Astrocyte (in vitro differentiated cells and primary cell): ENCODE measurements at regions not wholly inside any gene's neighbourhood (a gene's known extent, or its start where the extent isn't known, plus 50 kb on each side); places are given as distances from the start of the nearest gene placed in this dataset.

Experiments used
- DNase-seq: peaks from one replicate; pipeline ENCODE4 v3.0.0-alpha.2; 2010; ENCODE audit warnings: low read depth
- FAIRE-seq: peaks from 2 replicates; lab custom pipeline; 2011; peaks lifted over from hg19 to GRCh38; lab: Jason Lieb, UNC
- H2AFZ ChIP-seq: 2 replicates; pipeline ENCODE4 v1.6.0; 2012; ENCODE audit warnings: low read depth, low read length, inconsistent platforms
- H3K27ac ChIP-seq: 2 replicates; pipeline ENCODE4 v1.5.1; 2011; ENCODE audit warnings: low read depth, low read length, inconsistent platforms
- H3K27me3 ChIP-seq: 2 replicates; pipeline ENCODE4 v1.6.0; 2011; ENCODE audit warnings: low read length, inconsistent platforms; ENCODE audit not compliant: insufficient read depth
- H3K36me3 ChIP-seq: 2 replicates; pipeline ENCODE4 v1.5.1; 2011; ENCODE audit warnings: low read length, inconsistent platforms; ENCODE audit not compliant: insufficient read depth
- H3K4me1 ChIP-seq: 2 replicates; pipeline ENCODE4 v1.5.1; 2011; ENCODE audit warnings: low read length, inconsistent platforms; ENCODE audit not compliant: insufficient read depth
- H3K4me2 ChIP-seq: 2 replicates; pipeline ENCODE4 v1.6.0; 2012; ENCODE audit warnings: low read length, inconsistent platforms
- H3K4me3 ChIP-seq: 2 replicates; pipeline ENCODE4 v1.5.1; 2011; ENCODE audit warnings: low read depth, mild to moderate bottlenecking, low read length, inconsistent platforms; ENCODE audit not compliant: insufficient read depth
- H3K79me2 ChIP-seq: 2 replicates; pipeline ENCODE4 v1.6.0; 2012; ENCODE audit warnings: mild to moderate bottlenecking, low read length, inconsistent platforms; ENCODE audit not compliant: insufficient read depth
- H3K9ac ChIP-seq: 2 replicates; pipeline ENCODE4 v1.6.0; 2012; ENCODE audit warnings: mild to moderate bottlenecking, low read length, inconsistent platforms
- H3K9me3 ChIP-seq: 2 replicates; pipeline ENCODE4 v1.5.1; 2012; ENCODE audit warnings: low read depth, mild to moderate bottlenecking, low read length, inconsistent platforms; ENCODE audit not compliant: insufficient read depth
- H4K20me1 ChIP-seq: 2 replicates; pipeline ENCODE4 v1.6.0; 2012; ENCODE audit warnings: low read length, inconsistent platforms; ENCODE audit not compliant: insufficient read depth
- H3K27ac Mint-ChIP-seq: one replicate; pipeline ENCODE4 v1.8.0; 2021; ENCODE audit warnings: mild to moderate bottlenecking, mixed read lengths; ENCODE audit not compliant: unreplicated experiment
- H3K27me3 Mint-ChIP-seq: one replicate; pipeline ENCODE4 v1.8.0; 2021; ENCODE audit warnings: low read depth, mixed read lengths; ENCODE audit not compliant: unreplicated experiment
- H3K36me3 Mint-ChIP-seq: one replicate; pipeline ENCODE4 v1.8.0; 2021; ENCODE audit warnings: low read depth, mixed read lengths; ENCODE audit not compliant: unreplicated experiment
- H3K4me1 Mint-ChIP-seq: one replicate; pipeline ENCODE4 v1.8.0; 2021; ENCODE audit warnings: low read depth, mixed read lengths; ENCODE audit not compliant: unreplicated experiment
- H3K4me3 Mint-ChIP-seq: one replicate; pipeline ENCODE4 v1.8.0; 2021; ENCODE audit warnings: mild to moderate bottlenecking, moderate library complexity, mixed read lengths; ENCODE audit not compliant: unreplicated experiment
- H3K9me3 Mint-ChIP-seq: one replicate; pipeline ENCODE4 v1.8.0; 2021; ENCODE audit warnings: mild to moderate bottlenecking, mixed read lengths; ENCODE audit not compliant: unreplicated experiment
- CTCF ChIP-seq: IDR thresholded peaks from 2 replicates; pipeline ENCODE4 v1.5.1; 2011; ENCODE audit warnings: low read depth, mild to moderate bottlenecking, inconsistent platforms, low read length, moderate library complexity; ENCODE audit not compliant: insufficient read depth
- EZH2 ChIP-seq: IDR thresholded peaks from 2 replicates; pipeline ENCODE4 v1.6.1; 2012; ENCODE audit warnings: mild to moderate bottlenecking, low read length, inconsistent platforms; ENCODE audit not compliant: insufficient read depth

DNA sequence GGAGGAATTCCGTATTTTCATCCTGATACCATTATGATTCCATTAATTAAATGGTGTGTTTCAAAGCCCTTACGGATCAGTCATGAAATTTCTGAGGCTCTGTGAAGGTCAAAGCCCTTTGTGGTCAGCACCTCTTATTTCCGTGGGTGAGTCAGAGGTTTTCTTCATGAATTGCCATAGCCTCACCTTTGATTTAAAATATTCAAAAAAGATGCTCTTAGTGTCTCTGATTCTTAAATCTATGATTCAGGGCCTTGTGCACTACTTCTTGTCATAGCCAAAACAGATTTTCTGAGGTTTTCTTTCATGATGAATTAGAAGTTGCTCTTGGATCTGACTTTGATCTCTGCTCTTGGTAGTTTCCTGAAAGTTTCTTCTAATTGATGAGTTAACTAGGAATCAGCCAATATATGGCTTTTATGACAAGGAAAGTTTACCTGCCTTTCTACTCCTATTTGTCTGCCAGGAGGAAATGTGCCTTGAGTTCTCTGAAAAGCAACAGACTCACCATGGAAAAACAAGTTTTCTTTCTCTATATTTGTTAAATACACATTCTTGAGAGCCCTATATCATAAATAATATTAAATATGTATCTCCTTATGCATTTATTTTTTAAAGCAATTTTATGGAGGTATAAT lies 613.0 kb downstream of the UTRN start:
- peaks cover 18% of the 10 kb centered on the region for H3K4me1 Mint-ChIP-seq
- FAIRE-seq (no peak), DNase-seq (peak; percentile 77)
- no peaks in the 10 kb centered on the region for H3K27me3 ChIP-seq
- peaks cover 25% of the 10 kb centered on the region for H3K4me1 ChIP-seq
- H3K36me3 Mint-ChIP-seq = no peaks in the 10 kb centered on the region
- TF ChIP-seq CTCF = no peak
- no peak for TF ChIP-seq EZH2
- H3K27ac Mint-ChIP-seq = peak overlapping the region; percentile 5
- H4K20me1 ChIP-seq = no peaks in the 10 kb centered on the region
- peak overlapping the region; percentile 74 for H3K4me2 ChIP-seq
- H3K4me3 Mint-ChIP-seq = no peak overlapping the region
- H3K27ac ChIP-seq = peak overlapping the region; percentile 87
- H3K9me3 ChIP-seq = no peaks in the 10 kb centered on the region
- no peaks in the 10 kb centered on the region for H3K27me3 Mint-ChIP-seq
- no peaks in the 10 kb centered on the region for H3K9me3 Mint-ChIP-seq
- peak overlapping the region; percentile 38 for H3K9ac ChIP-seq
- no peaks in the 10 kb centered on the region for H3K79me2 ChIP-seq
- no peak overlapping the region for H3K4me3 ChIP-seq
- H3K36me3 ChIP-seq = no peaks in the 10 kb centered on the region
- no peak overlapping the region for H2AFZ ChIP-seq

- no peak overlapping the region for H3K4me3 ChIP-seq
- DNase-seq (no peak), FAIRE-seq (no peak)
- no peaks in the 10 kb centered on the region for H3K36me3 ChIP-seq
- no peaks in the 10 kb centered on the region for H3K79me2 ChIP-seq
- H3K4me2 ChIP-seq = no peak overlapping the region
- H3K9ac ChIP-seq = no peak overlapping the region
- Mint-ChIP-seq H3K27ac (no peak overlapping the region), H3K9me3 (no peaks in the 10 kb centered on the region), H3K4me1 (peaks cover 16% of the 10 kb centered on the region), H3K4me3 (no peak overlapping the region), H3K27me3 (no peaks in the 10 kb centered on the region), H3K36me3 (no peaks in the 10 kb centered on the region)
- H3K4me1 ChIP-seq = peaks cover 25% of the 10 kb centered on the region
- H3K9me3 ChIP-seq = no peaks in the 10 kb centered on the region
- H3K27me3 ChIP-seq = no peaks in the 10 kb centered on the region
- no peak for TF ChIP-seq EZH2
- no peak for TF ChIP-seq CTCF
- H2AFZ ChIP-seq = no peak overlapping the region
- no peaks in the 10 kb centered on the region for H4K20me1 ChIP-seq
- H3K27ac ChIP-seq = peak overlapping the region; percentile 87
Observed at GRCh38 chr6:144898741-144899140, 613.6 kb downstream of the UTRN start.

DNA sequence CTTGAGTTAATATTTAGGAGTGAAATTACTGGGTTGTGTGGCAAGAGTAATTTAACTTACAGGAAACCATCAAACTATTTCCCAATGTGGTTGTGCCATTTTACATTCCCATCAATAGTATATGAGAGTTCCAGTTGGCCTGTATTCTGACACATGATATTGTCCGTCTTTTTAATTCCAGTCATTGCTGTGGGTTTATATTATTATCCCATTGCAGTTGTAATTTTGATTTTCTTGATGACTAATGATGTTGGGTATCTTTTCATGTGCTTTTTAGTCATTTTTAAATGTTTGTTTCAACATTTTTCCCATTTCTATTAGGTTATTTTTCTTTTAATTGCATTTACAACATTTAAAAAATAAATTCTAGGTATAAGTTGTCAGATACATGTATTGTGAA lies 614.0 kb downstream of the UTRN start:
- Histone ChIP-seq H2AFZ (no peak overlapping the region), H3K36me3 (no peaks in the 10 kb centered on the region), H3K9me3 (no peaks in the 10 kb centered on the region), H3K4me3 (no peak overlapping the region), H3K79me2 (no peaks in the 10 kb centered on the region), H3K9ac (no peak overlapping the region), H3K4me1 (peaks cover 25% of the 10 kb centered on the region), H3K27me3 (no peaks in the 10 kb centered on the region), H4K20me1 (no peaks in the 10 kb centered on the region), H3K4me2 (no peak overlapping the region), H3K27ac (peak overlapping the region; percentile 4)
- H3K4me1 Mint-ChIP-seq = peaks cover 14% of the 10 kb centered on the region
- no peak overlapping the region for H3K4me3 Mint-ChIP-seq
- FAIRE-seq (peak; percentile 34), DNase-seq (peak; percentile 48)
- no peak overlapping the region for H3K27ac Mint-ChIP-seq
- H3K9me3 Mint-ChIP-seq = no peaks in the 10 kb centered on the region
- no peaks in the 10 kb centered on the region for H3K27me3 Mint-ChIP-seq
- no peaks in the 10 kb centered on the region for H3K36me3 Mint-ChIP-seq
- no peak for TF ChIP-seq CTCF
- TF ChIP-seq EZH2 = no peak
